ENCODE measurements at regions not wholly inside any gene's neighbourhood (a gene's known extent, or its start where the extent isn't known, plus 50 kb on each side); places are given as distances from the start of the nearest gene placed in this dataset.
A peak's percentile ranks its signal among the peaks of the same experiment; 100 is the strongest.

GRCh38 chr14:58703161-58703506 lies 65.4 kb downstream of the DACT1 start:
- peaks cover 18% of the 10 kb centered on the region for H3K4me1 ChIP-seq
- no peak for TF ChIP-seq CTCF (IDR thresholded peaks at IDR 0.05; ENCODE audit: borderline replicate concordance)

GRCh38 chr14:58705066-58705465 lies 67.3 kb downstream of the DACT1 start:
- Histone ChIP-seq H3K4me1 (peaks cover 24% of the 10 kb centered on the region), H3K9me3 (replicated peaks) (no peaks in the 10 kb centered on the region)

More at GRCh38 chr14:58703161-58703506, 65.4 kb downstream of the DACT1 start:
- intact Hi-C loops (cut with micrococcal nuclease): no loop called here
- Histone ChIP-seq H3K27ac (replicated peaks) (no peak overlapping the region), H3K36me3 (no peaks in the 10 kb centered on the region), H3K9me3 (replicated peaks) (no peaks in the 10 kb centered on the region), H3K4me3 (no peak overlapping the region), H3K27me3 (ENCODE audit: low read depth) (no peaks in the 10 kb centered on the region)
- DNase-seq: no peak

GRCh38 chr14:58707949-58708348 lies 70.2 kb downstream of the DACT1 start:
- intact Hi-C loops (cut with micrococcal nuclease): no loop called here
- DNase-seq: no peak
- no peak for TF ChIP-seq CTCF (IDR thresholded peaks at IDR 0.05; ENCODE audit: borderline replicate concordance)
- H3K9me3 ChIP-seq (replicated peaks): no peaks in the 10 kb centered on the region
- H3K27ac ChIP-seq (replicated peaks): no peak overlapping the region
- no peaks in the 10 kb centered on the region for H3K36me3 ChIP-seq
- H3K4me1 ChIP-seq: peaks cover 7% of the 10 kb centered on the region
- H3K27me3 ChIP-seq (ENCODE audit: low read depth): peaks cover 4% of the 10 kb centered on the region
- no peak overlapping the region for H3K4me3 ChIP-seq

More at GRCh38 chr14:58705066-58705465, 67.3 kb downstream of the DACT1 start:
- Histone ChIP-seq H3K36me3 (no peaks in the 10 kb centered on the region), H3K27me3 (ENCODE audit: low read depth) (no peaks in the 10 kb centered on the region), H3K4me3 (no peak overlapping the region), H3K27ac (replicated peaks) (no peak overlapping the region)
- intact Hi-C loops (cut with micrococcal nuclease): no loop called here
- DNase-seq: peak; percentile 47
- no peak for TF ChIP-seq CTCF (IDR thresholded peaks at IDR 0.05; ENCODE audit: borderline replicate concordance)

GRCh38 chr14:58709949-58710348 lies 72.2 kb downstream of the DACT1 start:
- H3K4me3 ChIP-seq: no peak overlapping the region
- peaks cover 7% of the 10 kb centered on the region for H3K4me1 ChIP-seq
- intact Hi-C loops (cut with micrococcal nuclease): no loop called here
- H3K36me3 ChIP-seq: no peaks in the 10 kb centered on the region
- no peak overlapping the region for H3K27ac ChIP-seq (replicated peaks)
- H3K9me3 ChIP-seq (replicated peaks): no peaks in the 10 kb centered on the region
- DNase-seq: no peak
- peaks cover 4% of the 10 kb centered on the region for H3K27me3 ChIP-seq (ENCODE audit: low read depth)
- TF ChIP-seq CTCF (IDR thresholded peaks at IDR 0.05; ENCODE audit: borderline replicate concordance): no peak

- Histone ChIP-seq H3K36me3 (no peaks in the 10 kb centered on the region), H3K27me3 (ENCODE audit: low read depth) (peaks cover 4% of the 10 kb centered on the region), H3K4me3 (no peak overlapping the region), H3K4me1 (peaks cover 7% of the 10 kb centered on the region), H3K27ac (replicated peaks) (no peak overlapping the region), H3K9me3 (replicated peaks) (no peaks in the 10 kb centered on the region)
- DNase-seq: no peak
- intact Hi-C loops (cut with micrococcal nuclease): no loop called here
- TF ChIP-seq CTCF (IDR thresholded peaks at IDR 0.05; ENCODE audit: borderline replicate concordance): no peak
Observed at GRCh38 chr14:58711382-58711781, 73.6 kb downstream of the DACT1 start.

GRCh38 chr14:58712357-58712756 lies 74.6 kb downstream of the DACT1 start:
- no peaks in the 10 kb centered on the region for H3K36me3 ChIP-seq
- intact Hi-C loops (cut with micrococcal nuclease): no loop called here
- H3K27me3 ChIP-seq (ENCODE audit: low read depth): peaks cover 4% of the 10 kb centered on the region
- H3K4me3 ChIP-seq: no peak overlapping the region
- H3K9me3 ChIP-seq (replicated peaks): no peaks in the 10 kb centered on the region
- peaks cover 7% of the 10 kb centered on the region for H3K4me1 ChIP-seq
- no peak for TF ChIP-seq CTCF (IDR thresholded peaks at IDR 0.05; ENCODE audit: borderline replicate concordance)
- no peak for DNase-seq
- H3K27ac ChIP-seq (replicated peaks): no peak overlapping the region

All from left ventricle myocardium inferior (tissue), 1 donor.